ENCODE measurements at regions not wholly inside any gene's neighbourhood (a gene's known extent, or its start where the extent isn't known, plus 50 kb on each side); places are given as distances from the start of the nearest gene placed in this dataset.

DNA sequence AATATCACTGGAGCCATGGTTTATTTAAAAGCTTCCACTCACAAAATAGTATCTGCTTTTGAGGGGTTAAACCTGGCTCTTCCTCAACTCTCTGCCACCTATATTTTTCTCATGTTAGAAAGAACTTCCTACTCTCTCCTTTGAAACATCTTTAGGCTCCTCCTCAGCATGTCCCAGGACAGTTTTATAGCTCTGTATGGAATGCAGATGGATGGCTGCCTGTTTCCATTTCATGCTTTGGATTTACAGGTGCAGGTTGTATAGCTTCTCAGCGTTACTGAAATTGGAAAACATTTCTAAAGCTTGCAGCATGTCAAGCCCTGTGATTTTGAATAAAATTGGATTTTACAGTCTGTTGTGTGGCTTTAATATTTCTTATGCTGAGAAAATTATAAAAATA, 314.0 kb downstream of the NDFIP2 start:
- no peak overlapping the region for H3K4me3 Mint-ChIP-seq
- H3K4me2 ChIP-seq (ENCODE audit: insufficient read depth, insufficient read length, low read length): no peak overlapping the region
- H3K14ac ChIP-seq (ENCODE audit: insufficient read depth, low read length): no peak overlapping the region
- no peak overlapping the region for H2BK12ac ChIP-seq (ENCODE audit: insufficient read length, low read depth, low read length)
- H3K27me3 ChIP-seq (ENCODE audit: insufficient read depth, low read length): no peaks in the 10 kb centered on the region
- peaks cover 3 to 10% of the 10 kb centered on the region in 2 experiments; a peak in 2 of 4 replicates for H3K4me1 Mint-ChIP-seq
- H3K36me3 Mint-ChIP-seq (ENCODE audit: insufficient read depth in 1 of 3, low read depth in 3 of 3): peaks cover 0 to 6% (median 0%) of the 10 kb centered on the region in 3 experiments; a peak in 1 of 7 replicates
- H3K4ac ChIP-seq (ENCODE audit: low read depth, low read length): no peak overlapping the region
- H3K4me1 ChIP-seq (ENCODE audit: insufficient read depth, low read length): no peaks in the 10 kb centered on the region; the same call in 1 of the 2 replicates
- no peak overlapping the region for H2BK120ac ChIP-seq (ENCODE audit: low read depth, low read length, poor library complexity, severe bottlenecking)
- H3K79me1 ChIP-seq (ENCODE audit: insufficient read depth, low read depth, low read length, poor library complexity, severe bottlenecking): no peaks in the 10 kb centered on the region
- DNase-seq: no peak
- H4K91ac ChIP-seq (ENCODE audit: insufficient read length, low read depth, low read length): no peak overlapping the region
- H3K18ac ChIP-seq (ENCODE audit: insufficient read length, low read depth, low read length): no peak overlapping the region
- H2BK15ac ChIP-seq (ENCODE audit: low read depth, low read length): no peak overlapping the region
- no peaks in the 10 kb centered on the region for H3K27me3 Mint-ChIP-seq (ENCODE audit: low read depth)
- H3T11ph ChIP-seq (ENCODE audit: low read length): no peak overlapping the region
- TF ChIP-seq CTCF (conservative IDR thresholded peaks at IDR 0.05): no peak
- no peaks in the 10 kb centered on the region for H3K23me2 ChIP-seq (ENCODE audit: insufficient read length, low read depth, low read length, poor library complexity, severe bottlenecking)
- no CpG with 5 or more reads among the region's 1 CpG for WGBS (ENCODE audit: extremely low coverage, insufficient read length, low lambda C conversion rate)
- H3K9ac ChIP-seq (ENCODE audit: extremely low read depth, insufficient read length, low read length): no peak overlapping the region
- no peak overlapping the region for H4K5ac ChIP-seq (ENCODE audit: insufficient read length, low read depth, low read length)
- no peaks in the 10 kb centered on the region for H3K9me3 ChIP-seq (ENCODE audit: control insufficient read depth, low read depth, low read length)
- no peak overlapping the region for H2BK20ac ChIP-seq (ENCODE audit: low read depth, low read length, poor library complexity, severe bottlenecking)
- no peak overlapping the region for H2AFZ ChIP-seq (ENCODE audit: low read length)
- H2BK5ac ChIP-seq (ENCODE audit: insufficient read length, low read length): no peak overlapping the region
- no peak overlapping the region for H3K27ac ChIP-seq (ENCODE audit: insufficient read length, low read depth, low read length)
- no peaks in the 10 kb centered on the region; a peak in 1 of 5 replicates for H3K9me3 Mint-ChIP-seq
- H4K20me1 ChIP-seq (ENCODE audit: control insufficient read depth, insufficient read depth, insufficient read length): no peaks in the 10 kb centered on the region
- no peak overlapping the region for H3K23ac ChIP-seq (ENCODE audit: insufficient read length, low read depth, low read length)
- no peak overlapping the region for H3K56ac ChIP-seq (ENCODE audit: insufficient read length, low read depth, low read length)
- H3K27ac Mint-ChIP-seq: no peak overlapping the region
- H2AK5ac ChIP-seq (ENCODE audit: insufficient read length, low read length): no peak overlapping the region
- H4K8ac ChIP-seq (replicated peaks; ENCODE audit: insufficient read length, low read depth, low read length): no peak overlapping the region
- H3K79me2 ChIP-seq (ENCODE audit: insufficient read depth, low read length): no peaks in the 10 kb centered on the region
